NCI-H524 treated with DMSO at 0.1 percent for 48 hours (cell line): ENCODE measurements at regions not wholly inside any gene's neighbourhood (a gene's known extent, or its start where the extent isn't known, plus 50 kb on each side); places are given as distances from the start of the nearest gene placed in this dataset.

ENCODE experiments used
- DNase-seq: peaks from one replicate; lab custom pipeline; 2025; lab: John Stamatoyannopoulos, UW

- no peak for DNase-seq
Observed at GRCh38 chr18:70382017-70382416, 93.2 kb downstream of the SOCS6 start.

- no peak for DNase-seq
Observed at GRCh38 chr18:70380915-70381896, 92.4 kb downstream of the SOCS6 start.
